Suppressor macrophage treated with lipopolysaccharide for 1 hour (primary cell): ENCODE measurements at regions not wholly inside any gene's neighbourhood (a gene's known extent, or its start where the extent isn't known, plus 50 kb on each side); places are given as distances from the start of the nearest gene placed in this dataset.
A peak's percentile ranks its signal among the peaks of the same experiment; 100 is the strongest.
"Not testable (repeated sequence)": the region's sequence is repeated elsewhere in the genome, so short reads cannot be mapped to it uniquely, and the experiment has no call there.

Experiments used
- DNase-seq, 3 donors: peaks; one replicate each; pipeline ENCODE4 v3.0.0-alpha.2; 2020 to 2022

DNA sequence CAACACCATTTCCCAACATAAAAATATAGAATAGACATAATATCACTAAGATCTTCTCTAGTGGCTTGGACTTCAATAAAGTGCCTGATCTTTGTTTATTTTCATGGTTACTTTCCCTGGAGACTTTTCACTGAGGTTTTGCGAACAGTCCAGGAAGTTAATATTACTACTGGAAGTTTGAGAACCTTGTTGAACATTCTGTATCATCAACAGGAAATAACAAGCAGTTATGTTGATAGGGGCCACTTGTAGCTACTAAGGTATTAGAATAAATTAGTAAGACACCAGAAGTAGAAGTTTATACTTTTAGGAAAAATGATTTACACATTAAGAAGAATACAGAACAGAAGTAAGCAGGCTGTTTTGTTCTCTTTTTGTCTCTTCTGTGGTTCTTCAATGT lies 180.2 kb downstream of the TFAP2B start:
- DNase-seq: no peak

DNA sequence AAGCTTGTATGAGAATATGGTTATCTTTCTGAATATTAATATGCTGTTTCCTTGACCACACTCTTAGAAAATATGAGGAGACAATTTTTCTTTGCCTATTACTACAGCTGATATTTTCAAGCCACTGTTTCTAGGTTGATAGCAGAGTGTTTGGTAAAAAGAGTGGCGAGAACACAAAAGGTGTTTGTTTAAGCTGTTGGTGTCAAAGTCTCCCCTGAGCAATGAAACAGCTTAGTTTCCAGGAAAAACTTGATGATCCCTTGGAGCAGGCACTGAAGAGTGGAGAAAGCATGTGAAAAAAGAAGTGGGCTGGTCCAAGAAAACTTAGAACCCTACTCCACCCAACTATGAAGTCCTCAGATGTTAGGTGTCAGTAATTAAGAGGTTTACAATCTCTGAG lies 182.7 kb downstream of the TFAP2B start:
- no peak for DNase-seq

DNA sequence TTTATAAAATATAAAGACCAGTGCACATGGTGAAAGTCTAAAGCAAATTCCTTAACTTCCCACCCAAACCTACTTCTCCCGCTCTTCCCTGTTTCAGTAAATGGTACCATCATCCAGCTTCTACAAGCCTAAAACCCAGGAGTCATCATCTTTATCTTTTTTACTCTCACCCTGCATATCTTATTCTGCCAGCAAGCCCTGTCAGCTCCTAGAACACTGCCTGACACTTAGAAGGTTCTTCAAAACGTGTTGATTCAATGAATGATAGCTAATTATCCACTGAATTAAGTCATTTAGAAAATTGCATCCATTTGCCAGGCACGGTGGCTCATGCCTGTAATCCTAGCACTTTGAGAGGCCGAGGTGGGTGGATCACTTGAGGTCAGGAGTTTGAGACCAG lies 185.7 kb downstream of the TFAP2B start:
- DNase-seq: no peak

- no peak for DNase-seq
Observed at GRCh38 chr6:51005779-51006178, 187.1 kb downstream of the TFAP2B start.

GRCh38 chr6:51007237-51007636 lies 188.6 kb downstream of the TFAP2B start:
- no peak for DNase-seq

- not testable (repeated sequence) for DNase-seq
Observed at GRCh38 chr6:51008693-51009092, 190.0 kb downstream of the TFAP2B start.

GRCh38 chr6:51013376-51013775 lies 194.7 kb downstream of the TFAP2B start:
- no peak for DNase-seq

DNA sequence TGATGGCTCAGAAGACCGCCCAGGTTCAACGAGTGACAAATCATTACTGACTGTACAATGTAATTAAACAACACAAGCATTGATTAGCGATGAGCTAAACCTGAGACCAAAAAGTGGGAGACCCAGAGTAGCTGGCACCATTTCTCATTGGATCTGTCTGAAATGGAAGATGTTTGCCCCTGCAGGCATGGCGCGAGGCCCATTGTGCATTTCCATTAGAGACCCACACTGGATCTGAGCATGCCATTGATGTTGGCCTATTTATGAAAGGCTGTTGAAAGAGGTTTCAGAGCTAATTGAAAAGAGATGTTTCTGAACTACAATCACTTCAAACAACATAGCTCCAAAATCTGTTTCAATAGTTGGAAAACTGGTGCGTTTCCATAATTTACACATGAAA lies 196.7 kb downstream of the TFAP2B start:
- no peak for DNase-seq

- no peak for DNase-seq
Observed at GRCh38 chr6:51016489-51016888, 197.8 kb downstream of the TFAP2B start.

DNA sequence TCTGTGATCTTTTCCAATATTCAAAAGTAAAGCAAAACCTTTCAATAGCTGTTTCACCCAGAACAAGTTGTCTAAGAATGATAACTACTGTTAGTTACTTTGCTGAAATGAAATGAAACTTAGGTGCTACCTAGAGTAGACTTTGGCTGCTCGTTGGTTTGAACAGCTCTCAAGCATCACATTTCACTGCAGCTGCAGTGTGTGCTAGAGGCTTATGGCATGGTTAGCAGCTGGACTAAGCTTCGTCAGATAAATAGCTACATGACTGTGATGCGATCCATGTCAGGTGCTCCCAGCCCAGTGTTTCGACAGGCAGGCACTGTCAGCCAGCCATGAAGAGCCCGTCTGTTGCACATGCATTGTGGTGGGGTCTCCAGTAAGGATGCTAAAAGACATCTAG lies 201.1 kb downstream of the TFAP2B start:
- DNase-seq: no peak

DNA sequence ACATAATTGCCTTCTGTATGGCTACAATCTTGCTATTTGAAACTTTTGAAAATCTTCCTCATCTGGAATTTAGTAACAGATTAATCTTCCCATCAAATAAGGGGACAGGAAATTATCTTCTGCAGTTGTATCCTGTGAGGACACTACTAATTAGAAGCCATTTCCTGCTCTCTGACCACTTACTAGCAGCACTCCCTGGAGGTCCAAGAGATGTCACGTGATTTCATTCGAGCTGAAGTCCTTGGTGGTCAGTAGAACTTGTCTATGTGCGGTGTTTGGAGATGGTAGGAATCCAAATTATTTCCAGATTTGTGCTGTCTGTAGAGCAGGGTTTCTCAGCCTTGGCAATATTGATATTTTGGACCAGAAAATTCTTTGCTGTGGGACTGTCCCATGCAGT lies 202.5 kb downstream of the TFAP2B start:
- no peak for DNase-seq

DNA sequence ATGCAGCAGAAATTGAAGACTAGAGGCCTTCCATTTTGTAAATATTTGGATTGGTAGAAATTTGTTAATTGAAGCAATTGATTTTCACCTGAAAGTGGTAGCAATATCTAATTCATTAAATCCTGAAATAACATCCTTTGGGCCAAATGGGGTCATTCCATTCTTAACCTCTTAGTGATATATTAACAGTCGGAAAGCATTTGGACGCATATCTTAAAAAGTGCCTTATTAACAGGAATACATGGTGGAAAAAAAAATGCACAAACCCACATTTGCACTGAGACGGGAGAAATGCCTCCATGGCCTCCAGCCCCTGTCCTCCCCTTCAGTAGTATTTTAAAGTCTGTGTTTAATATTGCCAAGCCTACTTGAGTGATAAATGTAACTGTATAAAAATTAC lies 205.5 kb downstream of the TFAP2B start:
- DNase-seq: no peak

DNA sequence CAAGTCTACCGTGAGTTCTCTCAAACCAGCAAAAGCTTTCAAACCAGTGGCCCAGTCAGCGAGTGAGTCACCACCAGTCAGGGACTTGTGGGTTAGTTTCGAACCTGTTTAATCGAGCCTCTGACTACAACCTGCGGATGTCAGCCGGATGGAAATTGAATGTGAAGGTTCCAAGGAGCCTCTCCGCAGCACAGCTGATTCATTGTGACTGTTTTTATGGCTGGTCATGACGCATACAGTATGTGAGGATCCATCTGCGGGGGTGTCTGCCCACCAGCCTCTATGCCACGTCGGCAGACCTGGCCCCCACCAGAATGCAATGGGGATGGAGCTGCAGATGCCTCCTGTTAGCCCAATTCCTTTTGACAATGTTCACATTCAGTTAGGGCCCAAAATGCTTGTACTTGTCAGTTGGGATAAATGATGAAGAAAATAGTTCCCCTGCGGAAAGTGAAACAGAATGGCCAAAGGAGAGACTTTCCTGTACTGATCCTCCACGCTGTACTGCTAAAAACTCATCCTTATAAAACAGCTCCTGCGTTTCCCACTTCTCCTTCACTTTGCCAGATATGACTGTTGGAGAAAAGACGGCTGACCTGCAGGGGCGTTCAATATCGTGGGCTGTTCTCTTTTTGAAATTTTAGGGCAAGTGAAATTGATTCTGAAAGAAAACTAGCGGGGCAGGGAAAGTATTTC lies 206.6 kb downstream of the TFAP2B start:
- DNase-seq: no peak

GRCh38 chr6:51027283-51028065 lies 208.8 kb downstream of the TFAP2B start:
- DNase-seq: no peak

DNA sequence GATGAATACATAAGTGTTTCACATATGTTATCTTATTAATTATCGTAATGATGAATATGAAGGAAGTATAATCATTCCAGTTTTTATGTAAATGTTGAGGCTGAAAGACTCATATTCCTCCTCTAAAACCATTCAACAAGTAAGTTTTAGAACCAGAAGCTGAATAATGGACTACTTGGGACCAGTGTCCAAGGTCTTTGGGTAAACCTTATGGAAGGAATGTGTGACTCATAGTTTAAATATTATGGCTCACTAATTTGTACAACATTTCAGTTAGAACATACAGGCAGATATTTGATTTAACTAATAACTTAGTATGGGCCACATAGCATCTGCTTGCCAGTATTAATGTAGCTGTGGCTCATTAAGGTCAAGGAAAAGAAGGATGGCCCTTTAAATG lies 209.6 kb downstream of the TFAP2B start:
- DNase-seq: no peak

DNA sequence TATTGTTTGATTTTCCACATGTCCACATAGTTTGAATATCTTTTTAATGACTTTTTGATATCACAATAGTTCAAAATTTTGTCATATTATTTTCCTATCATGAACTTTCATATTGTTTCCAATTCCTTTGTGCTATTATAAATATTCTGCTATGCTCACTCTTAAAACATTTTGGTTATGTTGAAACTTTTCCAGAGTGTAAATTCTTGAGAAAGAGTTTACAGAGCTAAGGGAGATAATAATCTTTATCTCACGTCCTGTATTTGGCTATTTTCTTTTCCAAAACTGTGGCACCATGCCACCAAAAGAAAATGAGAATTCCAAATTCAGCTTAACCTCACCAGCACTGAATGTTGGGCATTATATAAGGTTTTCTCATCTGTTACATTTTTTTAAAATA lies 210.9 kb downstream of the TFAP2B start:
- no peak for DNase-seq

GRCh38 chr6:51045548-51045947 lies 226.9 kb downstream of the TFAP2B start:
- no peak for DNase-seq

GRCh38 chr6:51049288-51049982 lies 230.8 kb downstream of the TFAP2B start:
- DNase-seq: no peak

DNA sequence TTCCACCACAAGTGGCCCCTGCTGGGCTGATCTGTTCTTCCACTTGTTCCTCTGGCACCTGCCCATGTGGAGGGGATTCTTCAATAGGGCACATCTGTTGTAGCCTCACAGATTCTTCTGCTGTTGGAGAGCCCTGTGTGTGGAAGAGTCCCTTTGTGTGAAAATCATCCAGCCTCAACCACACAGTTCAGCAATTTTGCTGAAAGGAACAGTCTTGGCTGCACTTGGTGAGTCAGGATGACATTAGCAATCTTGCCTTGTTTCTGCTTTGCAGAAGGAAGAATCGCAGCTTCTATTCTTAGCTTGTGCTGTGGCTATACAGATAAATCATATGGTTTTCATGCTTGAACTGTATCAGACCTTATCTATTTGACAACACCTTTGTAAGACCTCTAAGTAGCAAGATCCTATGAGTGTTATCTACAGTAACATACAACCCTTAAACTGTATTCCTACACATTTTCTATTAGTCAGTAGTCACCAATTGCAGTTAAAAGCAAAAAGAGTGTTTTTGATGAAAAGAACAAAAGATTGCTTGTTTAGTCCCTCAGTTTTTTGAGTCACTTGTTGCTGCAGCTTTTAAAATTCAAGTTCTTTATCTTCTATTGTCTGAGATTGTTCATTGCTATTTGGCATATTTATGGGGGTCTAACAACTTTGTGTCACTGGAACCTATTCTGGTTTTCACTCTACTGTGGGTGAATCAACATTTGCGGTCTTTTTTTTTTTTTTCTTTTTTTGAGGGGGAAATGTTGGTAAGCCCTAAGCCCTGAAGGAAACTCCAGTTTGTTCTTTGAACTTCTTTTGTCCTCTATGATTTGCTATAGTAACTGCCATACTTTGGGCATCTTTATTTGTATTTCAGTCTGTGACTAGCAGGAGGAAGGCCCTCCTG lies 231.6 kb downstream of the TFAP2B start:
- DNase-seq: peak; percentile 30 to 56 (median 52)

DNA sequence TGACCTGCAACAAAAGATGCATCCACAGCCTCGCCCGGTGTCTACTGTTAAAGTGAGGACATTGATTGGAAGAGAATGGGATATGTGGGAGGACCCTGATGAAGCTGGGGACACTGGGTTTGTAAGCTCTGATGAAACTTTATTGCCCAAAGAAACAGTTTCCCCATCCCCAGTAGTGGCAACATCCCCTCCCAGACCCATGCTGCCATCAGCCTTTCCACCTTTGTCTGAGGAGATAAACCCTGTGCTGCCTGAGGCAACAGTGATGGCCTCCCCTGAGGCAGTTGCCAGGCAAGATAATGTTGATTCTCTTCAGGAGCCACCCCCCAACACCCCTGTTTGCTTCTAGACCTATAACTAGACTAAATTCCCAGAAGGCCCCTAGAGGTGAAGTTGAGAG lies 234.0 kb downstream of the TFAP2B start:
- DNase-seq: not testable (repeated sequence)

DNA sequence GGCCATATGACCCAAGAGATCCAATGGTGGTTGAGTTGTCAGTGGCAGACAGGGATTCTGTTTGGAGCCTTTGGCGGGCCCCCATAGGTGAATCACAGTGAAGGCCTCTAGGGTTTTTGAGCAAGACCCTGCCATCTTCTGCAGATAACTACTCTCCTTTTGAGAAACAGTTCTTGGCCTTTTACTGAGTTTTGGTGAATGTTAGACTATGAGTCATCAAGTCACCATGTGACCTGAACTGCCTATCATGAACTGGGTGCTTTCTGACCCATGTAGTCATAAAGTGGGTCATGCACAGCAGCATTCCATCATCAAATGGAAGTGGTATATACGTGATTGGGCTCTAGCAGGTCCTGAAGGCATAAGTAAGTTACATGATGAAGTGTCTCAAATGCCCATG lies 236.6 kb downstream of the TFAP2B start:
- DNase-seq: not testable (repeated sequence)

- no peak for DNase-seq
Observed at GRCh38 chr6:51057296-51057695, 238.6 kb downstream of the TFAP2B start.

DNA sequence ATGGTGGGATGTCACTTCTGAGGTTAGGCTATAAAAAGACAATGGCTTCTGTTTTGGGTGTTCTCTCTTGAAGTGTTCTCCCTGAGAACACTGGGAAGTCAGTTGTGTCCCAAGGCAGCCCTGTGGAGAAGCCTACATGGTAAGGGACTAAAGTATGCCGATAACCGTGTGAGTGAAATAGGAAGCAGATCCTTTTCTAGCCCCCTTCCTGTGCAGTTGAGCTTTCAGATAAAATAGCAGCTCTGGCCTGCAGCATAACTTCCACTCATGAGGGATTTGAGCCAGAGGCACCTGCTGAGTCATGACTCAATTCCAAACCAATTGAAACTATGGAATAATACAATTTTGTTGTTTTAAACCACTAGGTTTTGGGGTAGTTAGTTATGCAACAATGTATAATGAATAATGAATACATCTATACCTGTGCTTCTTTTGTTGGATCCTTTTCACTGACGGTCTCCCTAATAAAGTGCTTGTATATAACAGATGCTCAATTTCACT lies 241.6 kb downstream of the TFAP2B start:
- DNase-seq: no peak
